Hepatocyte (in vitro differentiated cells): ENCODE measurements at regions not wholly inside any gene's neighbourhood (a gene's known extent, or its start where the extent isn't known, plus 50 kb on each side); places are given as distances from the start of the nearest gene placed in this dataset.
A peak's percentile ranks its signal among the peaks of the same experiment; 100 is the strongest.

Experiments used
- DNase-seq: peaks from one replicate; pipeline ENCODE4 v3.0.0-alpha.2; 2016; ENCODE audit warnings: low spot score
- H2AFZ ChIP-seq: fragments of 200-600 bp; sonication (generic); 2 replicates; pipeline ENCODE4 v1.6.0; 2016; ENCODE audit warnings: antibody characterized with exemption, mild to moderate bottlenecking
- H3K27ac ChIP-seq: fragments of 200-600 bp; sonication (generic); 2 replicates; pipeline ENCODE4 v1.5.1; 2016; ENCODE audit warnings: mild to moderate bottlenecking
- H3K27me3 ChIP-seq: fragments of 200-600 bp; sonication (generic); 2 replicates; pipeline ENCODE4 v1.6.1; 2016
- H3K36me3 ChIP-seq: fragments of 200-600 bp; sonication (generic); replicated peaks from 2 replicates; pipeline ENCODE4 v1.5.1; 2016; ENCODE audit warnings: low read depth; ENCODE audit not compliant: insufficient read depth
- H3K4me1 ChIP-seq: fragments of 200-600 bp; sonication (generic); 2 replicates; pipeline ENCODE4 v1.5.1; 2016; ENCODE audit warnings: mild to moderate bottlenecking, moderate library complexity; ENCODE audit not compliant: insufficient read depth
- H3K4me2 ChIP-seq: fragments of 200-600 bp; sonication (generic); 2 replicates; pipeline ENCODE4 v1.6.0; 2016
- H3K4me3 ChIP-seq: fragments of 200-600 bp; sonication (generic); 2 replicates; pipeline ENCODE4 v1.5.1; 2016; ENCODE audit warnings: mild to moderate bottlenecking
- H3K79me2 ChIP-seq: fragments of 200-600 bp; sonication (generic); 2 replicates; pipeline ENCODE4 v1.6.0; 2017; ENCODE audit warnings: mild to moderate bottlenecking
- H3K9me2 ChIP-seq: fragments of 200-600 bp; sonication (generic); replicated peaks from 2 replicates; pipeline ENCODE4 v1.6.0; 2017; ENCODE audit warnings: mild to moderate bottlenecking; ENCODE audit not compliant: insufficient read depth
- H3K9me3 ChIP-seq: fragments of 200-600 bp; sonication (generic); 2 replicates; pipeline ENCODE4 v1.5.1; 2016; ENCODE audit warnings: low read depth, mild to moderate bottlenecking
- H4K20me1 ChIP-seq: fragments of 200-600 bp; sonication (generic); 2 replicates; pipeline ENCODE4 v1.6.0; 2016; ENCODE audit warnings: mild to moderate bottlenecking; ENCODE audit not compliant: insufficient read depth, poor library complexity, severe bottlenecking
- EZH2 ChIP-seq: fragments of 200-600 bp; sonication (generic); IDR thresholded peaks from 2 replicates; pipeline ENCODE4 v1.6.1; 2016; ENCODE audit warnings: antibody characterized with exemption, mild to moderate bottlenecking, borderline replicate concordance
- EZH2phosphoT487 ChIP-seq: fragments of 200-600 bp; sonication (generic); IDR thresholded peaks from one replicate; pipeline ENCODE4 v1.6.1; 2018; ENCODE audit warnings: antibody characterized with exemption, mild to moderate bottlenecking, low read depth, moderate library complexity; ENCODE audit not compliant: unreplicated experiment, severe bottlenecking
- WGBS: methylation state at CpG from one replicate; pipeline ENCODE4 v1.1.6; 2016; ENCODE audit warnings: low lambda C conversion rate; ENCODE audit errors: missing lambda C conversion rate; 5-methylcytosine and 5-hydroxymethylcytosine counted together
- TF ChIP-seq, protein P1 (sequence below): fragments of 200-600 bp; sonication (generic); IDR thresholded peaks from 2 replicates; pipeline ENCODE4 v1.5.1; 2016; ENCODE audit warnings: antibody characterized with exemption, mild to moderate bottlenecking; ENCODE audit not compliant: poor library complexity

- H3K4me2 ChIP-seq, result no peak overlapping the region
- no peaks in the 10 kb centered on the region for H3K27me3 ChIP-seq
- TF ChIP-seq, protein P1, sequence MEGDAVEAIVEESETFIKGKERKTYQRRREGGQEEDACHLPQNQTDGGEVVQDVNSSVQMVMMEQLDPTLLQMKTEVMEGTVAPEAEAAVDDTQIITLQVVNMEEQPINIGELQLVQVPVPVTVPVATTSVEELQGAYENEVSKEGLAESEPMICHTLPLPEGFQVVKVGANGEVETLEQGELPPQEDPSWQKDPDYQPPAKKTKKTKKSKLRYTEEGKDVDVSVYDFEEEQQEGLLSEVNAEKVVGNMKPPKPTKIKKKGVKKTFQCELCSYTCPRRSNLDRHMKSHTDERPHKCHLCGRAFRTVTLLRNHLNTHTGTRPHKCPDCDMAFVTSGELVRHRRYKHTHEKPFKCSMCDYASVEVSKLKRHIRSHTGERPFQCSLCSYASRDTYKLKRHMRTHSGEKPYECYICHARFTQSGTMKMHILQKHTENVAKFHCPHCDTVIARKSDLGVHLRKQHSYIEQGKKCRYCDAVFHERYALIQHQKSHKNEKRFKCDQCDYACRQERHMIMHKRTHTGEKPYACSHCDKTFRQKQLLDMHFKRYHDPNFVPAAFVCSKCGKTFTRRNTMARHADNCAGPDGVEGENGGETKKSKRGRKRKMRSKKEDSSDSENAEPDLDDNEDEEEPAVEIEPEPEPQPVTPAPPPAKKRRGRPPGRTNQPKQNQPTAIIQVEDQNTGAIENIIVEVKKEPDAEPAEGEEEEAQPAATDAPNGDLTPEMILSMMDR, result peak; percentile 68
- TF ChIP-seq EZH2phosphoT487, result no peak
- DNase-seq, result peak; percentile 68
- no peaks in the 10 kb centered on the region for H3K36me3 ChIP-seq
- H3K9me2 ChIP-seq, result no peaks in the 10 kb centered on the region
- H2AFZ ChIP-seq, result no peak overlapping the region
- H3K4me1 ChIP-seq, result no peaks in the 10 kb centered on the region
- H3K27ac ChIP-seq, result no peak overlapping the region
- no peaks in the 10 kb centered on the region for H3K79me2 ChIP-seq
- no peaks in the 10 kb centered on the region for H4K20me1 ChIP-seq
- 14% methylated on average over 2 of the region's 2 CpGs for WGBS
- no peak overlapping the region for H3K4me3 ChIP-seq
- H3K9me3 ChIP-seq, result no peaks in the 10 kb centered on the region
Observed at GRCh38 chr4:133320576-133321170, 171.6 kb downstream of the PCDH10 start.

DNA sequence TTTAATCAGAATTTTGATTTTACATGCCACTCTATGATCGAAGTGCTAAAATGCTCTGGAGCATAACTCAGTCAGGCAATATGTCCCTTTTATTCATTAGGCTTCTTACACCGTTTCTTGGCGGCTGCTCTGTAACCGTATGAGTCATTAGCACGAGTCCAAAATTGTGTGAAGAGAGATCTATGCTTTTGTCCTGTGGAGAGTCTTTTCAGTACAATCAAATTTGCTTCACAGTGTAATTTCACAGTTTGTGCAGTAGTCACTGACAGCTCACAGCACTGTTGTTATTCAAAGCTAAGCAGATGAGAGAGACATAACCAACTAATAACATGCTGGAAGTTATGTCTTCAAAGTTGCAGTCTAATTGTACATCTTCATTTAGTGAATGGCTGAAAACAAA, 167.8 kb downstream of the PCDH10 start:
- Histone ChIP-seq H2AFZ (no peak overlapping the region), H3K9me2 (no peaks in the 10 kb centered on the region), H3K36me3 (no peaks in the 10 kb centered on the region), H3K79me2 (no peaks in the 10 kb centered on the region), H3K4me2 (no peak overlapping the region), H3K4me3 (no peak overlapping the region), H3K9me3 (no peaks in the 10 kb centered on the region), H3K27ac (no peak overlapping the region), H3K4me1 (no peaks in the 10 kb centered on the region), H3K27me3 (no peaks in the 10 kb centered on the region), H4K20me1 (no peaks in the 10 kb centered on the region)
- 85% methylated on average over 5 of the region's 5 CpGs for WGBS
- DNase-seq, result no peak
- TF ChIP-seq EZH2phosphoT487 (no peak), EZH2 (no peak)
- TF ChIP-seq, protein P1, result no peak

GRCh38 chr4:133314991-133315390, 165.9 kb downstream of the PCDH10 start:
- Histone ChIP-seq H3K79me2 (no peaks in the 10 kb centered on the region), H4K20me1 (no peaks in the 10 kb centered on the region), H2AFZ (no peak overlapping the region), H3K36me3 (no peaks in the 10 kb centered on the region), H3K4me3 (no peak overlapping the region), H3K4me2 (no peak overlapping the region), H3K4me1 (no peaks in the 10 kb centered on the region), H3K27ac (no peak overlapping the region), H3K9me2 (no peaks in the 10 kb centered on the region), H3K9me3 (no peaks in the 10 kb centered on the region), H3K27me3 (no peaks in the 10 kb centered on the region)
- 80% methylated on average over 1 of the region's 1 CpG for WGBS
- TF ChIP-seq EZH2phosphoT487, result no peak
- no peak for TF ChIP-seq EZH2
- TF ChIP-seq, protein P1, result no peak
- no peak for DNase-seq

DNA sequence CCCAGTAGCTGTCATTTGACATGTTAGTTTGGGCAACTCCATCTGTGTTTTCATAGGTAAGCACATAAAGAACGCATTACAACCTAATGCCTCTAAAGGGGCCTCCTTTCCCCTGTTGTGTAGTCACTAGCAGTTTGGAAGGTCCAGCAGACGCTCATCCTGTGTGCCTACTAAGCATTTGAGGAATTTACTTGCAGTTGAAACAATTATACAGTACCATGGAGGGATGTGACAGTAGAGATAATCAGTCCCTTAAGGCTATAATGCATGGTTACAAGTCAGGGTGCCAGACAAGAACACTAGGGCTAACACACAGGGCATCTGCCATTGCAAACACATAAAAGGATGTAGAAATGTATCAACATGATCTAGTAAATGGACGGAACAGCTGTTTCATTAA, 138.3 kb downstream of the PCDH10 start:
- no peak overlapping the region for H3K27ac ChIP-seq
- no peaks in the 10 kb centered on the region for H3K27me3 ChIP-seq
- no peaks in the 10 kb centered on the region for H4K20me1 ChIP-seq
- no peak overlapping the region for H2AFZ ChIP-seq
- 71% methylated on average over 3 of the region's 3 CpGs for WGBS
- no peak overlapping the region for H3K4me3 ChIP-seq
- H3K9me3 ChIP-seq, result no peaks in the 10 kb centered on the region
- no peaks in the 10 kb centered on the region for H3K9me2 ChIP-seq
- H3K4me1 ChIP-seq, result no peaks in the 10 kb centered on the region
- no peaks in the 10 kb centered on the region for H3K79me2 ChIP-seq
- no peak for TF ChIP-seq EZH2phosphoT487
- TF ChIP-seq EZH2, result no peak
- TF ChIP-seq, protein P1, result no peak
- H3K36me3 ChIP-seq, result no peaks in the 10 kb centered on the region
- DNase-seq, result no peak
- no peak overlapping the region for H3K4me2 ChIP-seq
